ENCODE measurements at regions not wholly inside any gene's neighbourhood (a gene's known extent, or its start where the extent isn't known, plus 50 kb on each side); places are given as distances from the start of the nearest gene placed in this dataset.

DNA sequence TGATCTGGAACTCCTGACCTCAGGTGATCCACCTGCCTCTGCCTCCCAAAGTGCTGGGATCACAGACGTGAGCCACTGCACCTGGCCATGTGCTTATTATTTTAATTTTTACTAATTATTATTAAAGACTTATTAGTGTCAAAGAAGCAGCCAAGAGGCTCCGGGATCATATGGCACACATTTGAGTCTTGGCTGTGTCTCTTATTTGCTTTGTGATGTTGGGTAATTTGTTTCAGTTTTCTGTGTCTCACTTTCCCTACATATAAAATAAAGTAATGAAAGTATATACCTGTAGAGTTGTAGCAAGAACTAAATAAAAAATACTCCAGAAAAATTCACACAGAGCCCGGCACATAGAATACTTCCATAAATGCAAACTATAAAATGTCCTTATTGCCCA is 238.0 kb upstream of the TBL1XR1 start:
- TF ChIP-seq, protein P1, sequence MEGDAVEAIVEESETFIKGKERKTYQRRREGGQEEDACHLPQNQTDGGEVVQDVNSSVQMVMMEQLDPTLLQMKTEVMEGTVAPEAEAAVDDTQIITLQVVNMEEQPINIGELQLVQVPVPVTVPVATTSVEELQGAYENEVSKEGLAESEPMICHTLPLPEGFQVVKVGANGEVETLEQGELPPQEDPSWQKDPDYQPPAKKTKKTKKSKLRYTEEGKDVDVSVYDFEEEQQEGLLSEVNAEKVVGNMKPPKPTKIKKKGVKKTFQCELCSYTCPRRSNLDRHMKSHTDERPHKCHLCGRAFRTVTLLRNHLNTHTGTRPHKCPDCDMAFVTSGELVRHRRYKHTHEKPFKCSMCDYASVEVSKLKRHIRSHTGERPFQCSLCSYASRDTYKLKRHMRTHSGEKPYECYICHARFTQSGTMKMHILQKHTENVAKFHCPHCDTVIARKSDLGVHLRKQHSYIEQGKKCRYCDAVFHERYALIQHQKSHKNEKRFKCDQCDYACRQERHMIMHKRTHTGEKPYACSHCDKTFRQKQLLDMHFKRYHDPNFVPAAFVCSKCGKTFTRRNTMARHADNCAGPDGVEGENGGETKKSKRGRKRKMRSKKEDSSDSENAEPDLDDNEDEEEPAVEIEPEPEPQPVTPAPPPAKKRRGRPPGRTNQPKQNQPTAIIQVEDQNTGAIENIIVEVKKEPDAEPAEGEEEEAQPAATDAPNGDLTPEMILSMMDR (conservative IDR thresholded peaks at IDR 0.05): no peak
- TF ChIP-seq EZH2 (IDR thresholded peaks at IDR 0.05; ENCODE audit: low read depth): no peak

Measured in PC-9 (cell line).